ENCODE measurements at regions not wholly inside any gene's neighbourhood (a gene's known extent, or its start where the extent isn't known, plus 50 kb on each side); places are given as distances from the start of the nearest gene placed in this dataset.

- TF ChIP-seq CTCF (conservative IDR thresholded peaks at IDR 0.05; ENCODE audit: low read depth, low read length): no peak
- no peak for DNase-seq (ENCODE audit: low spot score)
- H3K4me1 ChIP-seq (ENCODE audit: insufficient read depth, low read length, poor library complexity, severe bottlenecking): no peaks in the 10 kb centered on the region
- H3K27ac ChIP-seq (ENCODE audit: low read depth, low read length, poor library complexity, severe bottlenecking): no peak overlapping the region
- CTCF ChIA-PET: no interaction called here
- no TSS peak for BruUV-seq (replicated peaks)
- H3K36me3 ChIP-seq (ENCODE audit: insufficient read depth, low read length, poor library complexity, severe bottlenecking): no peaks in the 10 kb centered on the region
- intact Hi-C loops (cut with micrococcal nuclease; ENCODE audit: unreplicated experiment): no loop called here
- H3K4me3 ChIP-seq (ENCODE audit: low read depth, low read length, poor library complexity, severe bottlenecking): no peak overlapping the region
- POLR2A ChIA-PET (ENCODE audit: low non-redundant PET): no interaction called here
- H3K9me3 ChIP-seq (ENCODE audit: low read depth, low read length, poor library complexity, severe bottlenecking): no peaks in the 10 kb centered on the region
- no peaks in the 10 kb centered on the region for H3K27me3 ChIP-seq (replicated peaks; ENCODE audit: insufficient read depth, low read depth, low read length, poor library complexity)
Observed at GRCh38 chr18:25805939-25806338, 284.5 kb downstream of the SS18 start.

- ChIA-PET CTCF (no interaction called here), POLR2A (ENCODE audit: low non-redundant PET) (no interaction called here)
- no peaks in the 10 kb centered on the region for H3K27me3 ChIP-seq (replicated peaks; ENCODE audit: insufficient read depth, low read depth, low read length, poor library complexity)
- H3K36me3 ChIP-seq (ENCODE audit: insufficient read depth, low read length, poor library complexity, severe bottlenecking): no peaks in the 10 kb centered on the region
- intact Hi-C loops (cut with micrococcal nuclease; ENCODE audit: unreplicated experiment): no loop called here
- no peak overlapping the region for H3K27ac ChIP-seq (ENCODE audit: low read depth, low read length, poor library complexity, severe bottlenecking)
- no TSS peak for BruUV-seq (replicated peaks)
- no peaks in the 10 kb centered on the region for H3K9me3 ChIP-seq (ENCODE audit: low read depth, low read length, poor library complexity, severe bottlenecking)
- no peak for DNase-seq (ENCODE audit: low spot score)
- H3K4me3 ChIP-seq (ENCODE audit: low read depth, low read length, poor library complexity, severe bottlenecking): no peak overlapping the region
- H3K4me1 ChIP-seq (ENCODE audit: insufficient read depth, low read length, poor library complexity, severe bottlenecking): no peaks in the 10 kb centered on the region
- no peak for TF ChIP-seq EZH2 (IDR thresholded peaks at IDR 0.05; ENCODE audit: borderline replicate concordance, low read depth, low read length, poor library complexity, severe bottlenecking)
- TF ChIP-seq CTCF (conservative IDR thresholded peaks at IDR 0.05; ENCODE audit: low read depth, low read length): no peak
Observed at GRCh38 chr18:25805323-25805722, 285.1 kb downstream of the SS18 start.

GRCh38 chr18:25799231-25799630 lies 291.2 kb downstream of the SS18 start:
- ChIA-PET POLR2A (ENCODE audit: low non-redundant PET) (no interaction called here), CTCF (no interaction called here)
- Histone ChIP-seq H3K9me3 (ENCODE audit: low read depth, low read length, poor library complexity, severe bottlenecking) (no peaks in the 10 kb centered on the region), H3K4me3 (ENCODE audit: low read depth, low read length, poor library complexity, severe bottlenecking) (no peak overlapping the region), H3K4me1 (ENCODE audit: insufficient read depth, low read length, poor library complexity, severe bottlenecking) (no peaks in the 10 kb centered on the region), H3K27me3 (replicated peaks; ENCODE audit: insufficient read depth, low read depth, low read length, poor library complexity) (no peaks in the 10 kb centered on the region), H3K27ac (ENCODE audit: low read depth, low read length, poor library complexity, severe bottlenecking) (no peak overlapping the region), H3K36me3 (ENCODE audit: insufficient read depth, low read length, poor library complexity, severe bottlenecking) (no peaks in the 10 kb centered on the region)
- TF ChIP-seq EZH2 (IDR thresholded peaks at IDR 0.05; ENCODE audit: borderline replicate concordance, low read depth, low read length, poor library complexity, severe bottlenecking) (no peak), CTCF (conservative IDR thresholded peaks at IDR 0.05; ENCODE audit: low read depth, low read length) (no peak)
- intact Hi-C loops (cut with micrococcal nuclease; ENCODE audit: unreplicated experiment): no loop called here
- DNase-seq (ENCODE audit: low spot score): no peak
- no TSS peak for BruUV-seq (replicated peaks)

Data from A673 (cell line).